MCF 10A (cell line): ENCODE measurements at regions not wholly inside any gene's neighbourhood (a gene's known extent, or its start where the extent isn't known, plus 50 kb on each side); places are given as distances from the start of the nearest gene placed in this dataset.

ENCODE experiments used
- BruUV-seq: library from RNA; stranded (reverse); fragments of 400-500 nt; replicated peaks from 2 replicates; lab custom pipeline; 2021; lab: Mats Ljungman, UMichigan
- CTCF ChIA-PET: fragments of 300-600 bp; sonication (Branson Sonifier 250); formaldehyde crosslinking; extraction: SDS; loops from one replicate; lab custom pipeline; 2021; ENCODE audit warnings: antibody characterized with exemption, inconsistent platforms; lab: Yijun Ruan, JAX
- POLR2A ChIA-PET: fragments of 300-600, 350-650 bp; sonication (Branson Sonifier 250); formaldehyde crosslinking; extraction: SDS; loops from one replicate; lab custom pipeline; 2020; ENCODE audit warnings: antibody characterized with exemption, inconsistent platforms; lab: Yijun Ruan, JAX
- DNase-seq: peaks from one replicate; pipeline ENCODE4 v3.0.0-alpha.2; 2018; ENCODE audit not compliant: unreplicated experiment
- H3K27ac Mint-ChIP-seq: one replicate; pipeline ENCODE4 v1.8.0; 2022; ENCODE audit warnings: mild to moderate bottlenecking, low read depth, mixed read lengths; ENCODE audit not compliant: unreplicated experiment
- H3K27me3 Mint-ChIP-seq: one replicate; pipeline ENCODE4 v1.8.0; 2022; ENCODE audit warnings: mixed read lengths; ENCODE audit not compliant: insufficient read depth, unreplicated experiment
- H3K36me3 Mint-ChIP-seq: one replicate; pipeline ENCODE4 v1.8.0; 2022; ENCODE audit warnings: mild to moderate bottlenecking, moderate library complexity, mixed read lengths; ENCODE audit not compliant: insufficient read depth, unreplicated experiment
- H3K4me1 Mint-ChIP-seq: one replicate; pipeline ENCODE4 v1.8.0; 2022; ENCODE audit warnings: mixed read lengths; ENCODE audit not compliant: insufficient read depth, unreplicated experiment
- H3K4me3 Mint-ChIP-seq: one replicate; pipeline ENCODE4 v1.8.0; 2022; ENCODE audit warnings: mild to moderate bottlenecking, moderate library complexity, mixed read lengths; ENCODE audit not compliant: unreplicated experiment
- H3K9me3 Mint-ChIP-seq: one replicate; pipeline ENCODE4 v1.8.0; 2022; ENCODE audit warnings: mixed read lengths; ENCODE audit not compliant: unreplicated experiment
- CTCF ChIP-seq: fragments of 200-600 bp; IDR thresholded peaks from one replicate; pipeline ENCODE4 v1.8.0; 2022; ENCODE audit warnings: antibody characterized with exemption, mild to moderate bottlenecking; ENCODE audit not compliant: unreplicated experiment
- intact Hi-C: fragments of 100-400 bp; cut with micrococcal nuclease; formaldehyde crosslinking; loops from 2 replicates; pipeline ENCODE4 v1.14.1; 2022

- Mint-ChIP-seq H3K27me3 (no peaks in the 10 kb centered on the region), H3K9me3 (no peaks in the 10 kb centered on the region), H3K36me3 (no peaks in the 10 kb centered on the region), H3K4me3 (no peak overlapping the region), H3K27ac (no peak overlapping the region), H3K4me1 (no peaks in the 10 kb centered on the region)
- no peak for TF ChIP-seq CTCF
- intact Hi-C loops: no loop called here
- DNase-seq: no peak
- POLR2A ChIA-PET: no interaction called here
- BruUV-seq: no TSS peak
- CTCF ChIA-PET: interaction anchor here (0.6 kb wide), 1 partner anchor 21 kb away, joined by 3 read pairs; no protein-coding TSS in a partner anchor
Measured at GRCh38 chr3:6074952-6075351, 786.0 kb upstream of the GRM7 start.

GRCh38 chr3:6078436-6078835 lies 782.5 kb upstream of the GRM7 start:
- no peak overlapping the region for H3K4me3 Mint-ChIP-seq
- no peaks in the 10 kb centered on the region for H3K36me3 Mint-ChIP-seq
- no peaks in the 10 kb centered on the region for H3K9me3 Mint-ChIP-seq
- peaks cover 12% of the 10 kb centered on the region for H3K27me3 Mint-ChIP-seq
- POLR2A ChIA-PET: no interaction called here
- DNase-seq: no peak
- intact Hi-C loops: no loop called here
- no peak for TF ChIP-seq CTCF
- CTCF ChIA-PET: interaction anchor here (0.7 kb wide), 1 partner anchor 1372 kb away, joined by 3 read pairs; no protein-coding TSS in a partner anchor
- BruUV-seq: no TSS peak
- H3K27ac Mint-ChIP-seq: no peak overlapping the region
- H3K4me1 Mint-ChIP-seq: no peaks in the 10 kb centered on the region

GRCh38 chr3:6079011-6079410 lies 781.9 kb upstream of the GRM7 start:
- BruUV-seq: no TSS peak
- DNase-seq: no peak
- Mint-ChIP-seq H3K9me3 (no peaks in the 10 kb centered on the region), H3K27ac (no peak overlapping the region), H3K36me3 (no peaks in the 10 kb centered on the region), H3K27me3 (peaks cover 12% of the 10 kb centered on the region), H3K4me1 (no peaks in the 10 kb centered on the region), H3K4me3 (no peak overlapping the region)
- TF ChIP-seq CTCF: no peak
- POLR2A ChIA-PET: no interaction called here
- intact Hi-C loops: no loop called here
- CTCF ChIA-PET: interaction anchor here (0.7 kb wide), 1 partner anchor 1372 kb away, joined by 3 read pairs; no protein-coding TSS in a partner anchor

- no TSS peak for BruUV-seq
- ChIA-PET POLR2A (no interaction called here), CTCF (no interaction called here)
- H3K4me1 Mint-ChIP-seq: no peaks in the 10 kb centered on the region
- H3K4me3 Mint-ChIP-seq: no peak overlapping the region
- intact Hi-C loops: no loop called here
- peaks cover 12% of the 10 kb centered on the region for H3K27me3 Mint-ChIP-seq
- TF ChIP-seq CTCF: no peak
- H3K27ac Mint-ChIP-seq: no peak overlapping the region
- no peaks in the 10 kb centered on the region for H3K9me3 Mint-ChIP-seq
- DNase-seq: no peak
- no peaks in the 10 kb centered on the region for H3K36me3 Mint-ChIP-seq
Measured at GRCh38 chr3:6079561-6080179, 781.2 kb upstream of the GRM7 start.
